HG02623 (cell line): ENCODE measurements at regions not wholly inside any gene's neighbourhood (a gene's known extent, or its start where the extent isn't known, plus 50 kb on each side); places are given as distances from the start of the nearest gene placed in this dataset.

ENCODE experiments used
- ATAC-seq: cut with Tn5 transposase; IDR thresholded peaks from one replicate; pipeline ENCODE4 v1.9.1; 2021; ENCODE audit warnings: moderate library complexity; ENCODE audit not compliant: unreplicated experiment

- ATAC-seq, result no peak
These were observed 211.8 kb upstream of the DPH6 start for GRCh38 chr15:35757765-35758164.

- ATAC-seq, result no peak
These were observed 218.9 kb upstream of the DPH6 start for GRCh38 chr15:35764661-35765519.

GRCh38 chr15:35768949-35769348 lies 223.0 kb upstream of the DPH6 start:
- no peak for ATAC-seq

- ATAC-seq, result no peak
These were observed 223.7 kb upstream of the DPH6 start for GRCh38 chr15:35769656-35770055.

GRCh38 chr15:35771746-35772442 lies 225.9 kb upstream of the DPH6 start:
- no peak for ATAC-seq

- no peak for ATAC-seq
These were observed 228.7 kb upstream of the DPH6 start for GRCh38 chr15:35774653-35775052.

GRCh38 chr15:35775471-35775870 lies 229.5 kb upstream of the DPH6 start:
- no peak for ATAC-seq

GRCh38 chr15:35777061-35777460 lies 231.1 kb upstream of the DPH6 start:
- ATAC-seq, result no peak

GRCh38 chr15:35783203-35783602 lies 237.2 kb upstream of the DPH6 start:
- no peak for ATAC-seq

GRCh38 chr15:35784745-35785144 lies 238.8 kb upstream of the DPH6 start:
- ATAC-seq, result no peak

GRCh38 chr15:35810007-35810406 lies 264.0 kb upstream of the DPH6 start:
- ATAC-seq, result no peak

GRCh38 chr15:35813573-35813972 lies 267.6 kb upstream of the DPH6 start:
- no peak for ATAC-seq

GRCh38 chr15:35818846-35819245 lies 272.9 kb upstream of the DPH6 start:
- ATAC-seq, result no peak

GRCh38 chr15:35822153-35822552 lies 276.2 kb upstream of the DPH6 start:
- no peak for ATAC-seq

GRCh38 chr15:35827141-35827540 lies 281.2 kb upstream of the DPH6 start:
- no peak for ATAC-seq

GRCh38 chr15:35827911-35828310 lies 281.9 kb upstream of the DPH6 start:
- ATAC-seq, result no peak

GRCh38 chr15:35833581-35833980 lies 287.6 kb upstream of the DPH6 start:
- no peak for ATAC-seq

GRCh38 chr15:35834216-35834830 lies 288.4 kb upstream of the DPH6 start:
- no peak for ATAC-seq

- ATAC-seq, result no peak
These were observed 288.9 kb upstream of the DPH6 start for GRCh38 chr15:35834866-35835265.

- no peak for ATAC-seq
These were observed 292.6 kb upstream of the DPH6 start for GRCh38 chr15:35838424-35839111.

- no peak for ATAC-seq
These were observed 296.7 kb upstream of the DPH6 start for GRCh38 chr15:35842631-35843030.
